ENCODE measurements at regions not wholly inside any gene's neighbourhood (a gene's known extent, or its start where the extent isn't known, plus 50 kb on each side); places are given as distances from the start of the nearest gene placed in this dataset.
A peak's percentile ranks its signal among the peaks of the same experiment; 100 is the strongest.
"Not testable (repeated sequence)": the region's sequence is repeated elsewhere in the genome, so short reads cannot be mapped to it uniquely, and the experiment has no call there.

DNA sequence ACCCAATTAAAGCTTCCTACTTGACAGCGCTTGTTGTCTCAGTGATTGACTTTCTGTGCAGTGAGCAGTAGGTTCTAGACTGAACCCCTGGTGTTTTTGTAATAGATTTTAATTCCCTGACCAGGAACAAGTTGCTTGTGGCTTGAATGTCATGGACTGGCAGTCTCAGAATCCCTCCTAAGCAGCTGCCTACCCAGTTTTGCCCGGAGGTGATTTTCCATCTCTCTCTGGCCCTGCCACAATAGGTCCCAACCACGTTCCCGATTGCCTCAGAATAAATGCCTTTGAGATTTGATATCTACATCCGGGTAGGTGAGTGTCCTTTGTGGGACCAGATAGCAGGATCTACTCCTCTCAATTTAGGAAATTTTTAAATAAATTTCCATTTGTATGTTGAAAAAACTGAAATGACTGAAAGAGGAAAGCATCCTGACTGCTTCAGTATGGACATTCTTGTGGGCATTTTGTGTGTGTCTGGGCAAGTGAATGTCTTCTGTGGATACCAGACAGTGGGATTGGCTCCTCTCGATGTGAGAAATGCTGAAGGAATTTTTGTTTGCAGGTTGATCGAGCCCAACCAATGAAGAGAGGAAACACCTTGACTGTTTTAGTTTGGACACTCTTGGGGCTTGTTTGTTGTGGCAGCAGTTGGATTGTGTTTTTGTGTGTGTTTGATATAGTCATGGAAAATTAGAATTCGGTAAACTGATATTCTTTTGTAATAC lies 1607.4 kb downstream of the C4orf33 start:
- no peak for DNase-seq (ENCODE audit: low read depth)

DNA sequence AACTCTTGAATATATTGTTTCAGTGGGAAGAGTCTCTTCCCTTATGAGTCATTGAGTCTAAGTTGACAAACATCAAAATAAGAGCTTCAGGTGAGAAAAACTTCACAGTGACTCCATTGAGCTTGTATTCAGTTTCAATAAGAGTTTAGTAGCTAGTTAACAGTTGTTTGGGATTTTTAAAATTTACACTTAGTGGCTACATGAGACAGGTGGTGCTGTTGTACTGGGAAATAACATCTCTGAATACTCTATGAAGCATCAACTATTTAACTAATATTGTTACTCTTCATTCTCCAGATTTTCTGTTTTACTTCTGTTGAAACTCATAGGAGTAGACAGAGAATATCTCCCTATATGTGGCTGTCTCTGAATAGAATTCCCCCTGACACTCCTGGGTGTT lies 1609.1 kb downstream of the C4orf33 start:
- no peak overlapping the region for H3K9ac ChIP-seq (ENCODE audit: low read length)
- no peak for DNase-seq (ENCODE audit: low read depth)
- no peaks in the 10 kb centered on the region for H3K36me3 ChIP-seq (ENCODE audit: control insufficient read depth, insufficient read depth, low read length, severe bottlenecking)
- H3K4me1 ChIP-seq (ENCODE audit: control insufficient read depth, insufficient read depth, low read length), result no peaks in the 10 kb centered on the region
- H3K9me3 ChIP-seq (ENCODE audit: control insufficient read depth, low read length), result no peaks in the 10 kb centered on the region
- H3K27me3 ChIP-seq (replicated peaks; ENCODE audit: control insufficient read depth, insufficient read depth, low read length), result no peaks in the 10 kb centered on the region
- H3K4me3 ChIP-seq (ENCODE audit: low read length), result no peak overlapping the region

More for the DNA sequence above, 1607.4 kb downstream of the C4orf33 start:
- no peak overlapping the region for H3K4me3 ChIP-seq (ENCODE audit: low read length)
- H3K4me1 ChIP-seq (ENCODE audit: control insufficient read depth, insufficient read depth, low read length), result no peaks in the 10 kb centered on the region
- no peak overlapping the region for H3K9ac ChIP-seq (ENCODE audit: low read length)
- H3K9me3 ChIP-seq (ENCODE audit: control insufficient read depth, low read length), result no peaks in the 10 kb centered on the region
- no peaks in the 10 kb centered on the region for H3K36me3 ChIP-seq (ENCODE audit: control insufficient read depth, insufficient read depth, low read length, severe bottlenecking)
- H3K27me3 ChIP-seq (replicated peaks; ENCODE audit: control insufficient read depth, insufficient read depth, low read length), result no peaks in the 10 kb centered on the region

- Histone ChIP-seq H3K9ac (ENCODE audit: low read length) (no peak overlapping the region), H3K9me3 (ENCODE audit: control insufficient read depth, low read length) (no peaks in the 10 kb centered on the region), H3K4me1 (ENCODE audit: control insufficient read depth, insufficient read depth, low read length) (no peaks in the 10 kb centered on the region), H3K27me3 (replicated peaks; ENCODE audit: control insufficient read depth, insufficient read depth, low read length) (no peaks in the 10 kb centered on the region), H3K36me3 (ENCODE audit: control insufficient read depth, insufficient read depth, low read length, severe bottlenecking) (no peaks in the 10 kb centered on the region), H3K4me3 (ENCODE audit: low read length) (no peak overlapping the region)
- DNase-seq (ENCODE audit: low read depth), result peak; percentile 39
These were observed 1616.1 kb downstream of the C4orf33 start for GRCh38 chr4:130712038-130712437.

GRCh38 chr4:130714006-130714405 lies 1618.1 kb downstream of the C4orf33 start:
- Histone ChIP-seq H3K36me3 (ENCODE audit: control insufficient read depth, insufficient read depth, low read length, severe bottlenecking) (no peaks in the 10 kb centered on the region), H3K4me1 (ENCODE audit: control insufficient read depth, insufficient read depth, low read length) (no peaks in the 10 kb centered on the region), H3K9ac (ENCODE audit: low read length) (no peak overlapping the region), H3K27me3 (replicated peaks; ENCODE audit: control insufficient read depth, insufficient read depth, low read length) (no peaks in the 10 kb centered on the region), H3K9me3 (ENCODE audit: control insufficient read depth, low read length) (no peaks in the 10 kb centered on the region), H3K4me3 (ENCODE audit: low read length) (no peak overlapping the region)
- DNase-seq (ENCODE audit: low read depth), result no peak

DNA sequence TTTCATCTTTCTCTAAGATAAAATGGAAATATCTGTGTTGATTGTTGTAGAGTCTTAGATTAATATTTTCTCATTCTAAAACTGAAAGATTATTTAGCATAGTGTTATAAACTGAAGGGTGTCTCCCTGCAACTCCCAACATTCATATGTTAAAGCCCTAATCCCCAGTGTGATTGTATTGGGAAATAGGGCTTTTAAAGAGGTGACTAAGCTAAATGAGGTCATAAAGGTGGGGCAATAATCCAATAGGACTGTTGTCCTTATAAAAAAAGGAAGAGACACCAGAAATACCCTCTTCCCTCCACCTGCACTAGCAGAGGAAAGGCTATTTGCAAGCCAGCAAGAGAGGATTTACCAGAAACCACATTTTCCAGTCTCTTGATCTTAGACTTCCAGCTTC lies 1626.4 kb downstream of the C4orf33 start:
- no peaks in the 10 kb centered on the region for H3K27me3 ChIP-seq (replicated peaks; ENCODE audit: control insufficient read depth, insufficient read depth, low read length)
- no peaks in the 10 kb centered on the region for H3K9me3 ChIP-seq (ENCODE audit: control insufficient read depth, low read length)
- no peak overlapping the region for H3K9ac ChIP-seq (ENCODE audit: low read length)
- no peak for DNase-seq (ENCODE audit: low read depth)
- H3K36me3 ChIP-seq (ENCODE audit: control insufficient read depth, insufficient read depth, low read length, severe bottlenecking), result no peaks in the 10 kb centered on the region
- no peak overlapping the region for H3K4me3 ChIP-seq (ENCODE audit: low read length)
- peaks cover 5% of the 10 kb centered on the region for H3K4me1 ChIP-seq (ENCODE audit: control insufficient read depth, insufficient read depth, low read length)

DNA sequence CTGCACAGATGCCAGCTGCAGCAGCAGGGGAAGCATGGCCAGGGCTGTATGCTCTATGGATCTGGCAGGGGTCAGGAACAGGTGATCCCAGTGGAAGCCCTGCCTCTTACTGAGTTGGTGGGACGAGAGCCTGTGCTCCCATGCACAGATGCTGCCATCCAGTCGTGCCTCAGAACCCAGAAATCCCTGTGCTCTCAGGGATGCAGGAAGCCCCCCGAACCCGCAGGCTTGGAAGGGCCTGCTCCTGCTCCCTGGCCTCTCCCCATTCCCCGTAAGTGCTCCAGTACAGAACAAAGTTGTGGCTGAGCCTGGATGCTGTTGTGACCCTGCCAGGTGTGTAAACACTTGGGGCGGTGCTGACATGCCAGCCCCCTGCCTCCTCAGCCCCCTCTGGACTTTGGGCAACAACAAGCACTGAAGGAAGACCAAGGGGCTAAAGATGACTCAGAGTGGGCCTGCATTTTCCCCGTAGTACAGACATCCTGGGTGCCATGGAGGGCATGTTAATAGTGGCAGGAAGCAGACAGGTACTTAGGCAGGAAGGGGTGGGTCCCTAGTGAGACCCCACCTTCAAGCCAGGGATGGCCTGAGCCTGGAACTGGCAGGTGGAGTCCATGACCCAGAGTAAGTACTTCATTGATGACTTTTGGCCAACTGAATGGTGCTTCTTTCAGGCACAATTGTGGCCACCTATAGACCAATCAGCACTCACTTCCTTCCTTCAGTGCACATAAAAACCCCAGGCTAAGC lies 1640.7 kb downstream of the C4orf33 start:
- H3K36me3 ChIP-seq (ENCODE audit: control insufficient read depth, insufficient read depth, low read length, severe bottlenecking), result no peaks in the 10 kb centered on the region
- no peak overlapping the region for H3K4me3 ChIP-seq (ENCODE audit: low read length)
- no peaks in the 10 kb centered on the region for H3K27me3 ChIP-seq (replicated peaks; ENCODE audit: control insufficient read depth, insufficient read depth, low read length)
- H3K4me1 ChIP-seq (ENCODE audit: control insufficient read depth, insufficient read depth, low read length), result no peaks in the 10 kb centered on the region
- H3K9ac ChIP-seq (ENCODE audit: low read length), result no peak overlapping the region
- H3K9me3 ChIP-seq (ENCODE audit: control insufficient read depth, low read length), result peaks cover 9% of the 10 kb centered on the region
- no peak for DNase-seq (ENCODE audit: low read depth)

DNA sequence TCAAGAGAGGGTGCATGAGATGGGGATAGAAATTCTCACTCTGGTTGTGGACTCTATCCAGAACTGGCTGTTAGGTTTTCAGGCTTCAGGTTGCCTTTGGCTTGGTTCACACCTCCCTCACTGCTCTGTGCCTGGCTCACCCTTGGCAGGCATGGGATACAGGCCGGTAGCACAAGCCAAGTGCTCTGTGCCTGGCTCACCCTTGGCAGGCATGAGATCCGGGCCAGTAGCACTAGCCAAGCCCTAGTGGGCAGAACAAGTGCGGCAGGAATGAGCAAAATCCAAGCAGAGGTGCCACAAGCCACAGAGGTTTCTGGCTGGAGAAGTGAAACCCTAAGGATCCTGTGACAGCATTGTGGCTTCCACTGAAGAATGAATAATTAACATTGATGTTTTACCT lies 1642.3 kb downstream of the C4orf33 start:
- no peak overlapping the region for H3K9ac ChIP-seq (ENCODE audit: low read length)
- H3K4me3 ChIP-seq (ENCODE audit: low read length), result no peak overlapping the region
- H3K4me1 ChIP-seq (ENCODE audit: control insufficient read depth, insufficient read depth, low read length), result no peaks in the 10 kb centered on the region
- no peaks in the 10 kb centered on the region for H3K36me3 ChIP-seq (ENCODE audit: control insufficient read depth, insufficient read depth, low read length, severe bottlenecking)
- no peak for DNase-seq (ENCODE audit: low read depth)
- no peaks in the 10 kb centered on the region for H3K27me3 ChIP-seq (replicated peaks; ENCODE audit: control insufficient read depth, insufficient read depth, low read length)
- peaks cover 9% of the 10 kb centered on the region for H3K9me3 ChIP-seq (ENCODE audit: control insufficient read depth, low read length)

DNA sequence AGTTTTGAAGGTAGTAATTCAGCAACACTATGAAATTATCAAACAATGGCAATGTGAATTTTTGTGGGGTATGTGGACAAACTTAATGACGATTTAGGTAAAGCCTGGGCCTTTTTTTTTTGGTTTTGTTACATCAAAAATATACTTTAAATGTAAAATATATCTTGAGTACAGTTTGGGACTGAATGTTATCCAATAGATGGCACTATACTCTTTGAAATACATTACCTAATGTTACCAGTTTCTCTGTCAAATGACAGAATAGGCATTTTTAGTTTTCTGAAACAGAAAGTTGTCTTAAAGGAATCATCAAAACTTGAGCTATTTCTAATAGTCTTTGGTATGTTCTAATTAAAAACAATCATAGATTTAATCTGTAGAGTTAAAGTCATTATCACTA lies 1651.9 kb downstream of the C4orf33 start:
- H3K36me3 ChIP-seq (ENCODE audit: control insufficient read depth, insufficient read depth, low read length, severe bottlenecking), result no peaks in the 10 kb centered on the region

DNA sequence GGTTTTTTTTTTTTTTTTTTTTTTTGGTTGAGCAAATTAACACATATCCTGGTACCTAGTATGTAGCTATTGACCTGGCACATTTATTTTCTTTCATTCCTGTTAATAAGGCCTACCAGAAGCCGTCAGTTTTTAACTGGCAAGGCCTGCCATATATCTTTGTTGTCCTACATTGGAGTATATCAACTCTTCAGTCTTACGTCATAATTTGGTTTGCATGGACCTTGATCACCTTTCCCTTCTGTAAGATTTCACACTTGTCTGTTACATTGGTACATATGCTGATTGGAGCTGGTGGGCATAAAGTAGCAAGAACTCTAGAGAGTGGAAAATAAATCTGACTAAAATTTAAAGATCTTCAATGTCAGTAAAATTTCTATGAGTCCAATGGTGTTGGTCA lies 1658.0 kb downstream of the C4orf33 start:
- H3K9me3 ChIP-seq (ENCODE audit: control insufficient read depth, low read length), result no peaks in the 10 kb centered on the region
- H3K4me1 ChIP-seq (ENCODE audit: control insufficient read depth, insufficient read depth, low read length), result no peaks in the 10 kb centered on the region
- H3K27me3 ChIP-seq (replicated peaks; ENCODE audit: control insufficient read depth, insufficient read depth, low read length), result no peaks in the 10 kb centered on the region
- H3K9ac ChIP-seq (ENCODE audit: low read length), result no peak overlapping the region
- no peaks in the 10 kb centered on the region for H3K36me3 ChIP-seq (ENCODE audit: control insufficient read depth, insufficient read depth, low read length, severe bottlenecking)
- DNase-seq (ENCODE audit: low read depth), result no peak
- no peak overlapping the region for H3K4me3 ChIP-seq (ENCODE audit: low read length)

More for the DNA sequence above, 1651.9 kb downstream of the C4orf33 start:
- peak; percentile 70 for DNase-seq (ENCODE audit: low read depth)
- H3K9ac ChIP-seq (ENCODE audit: low read length), result no peak overlapping the region
- H3K4me1 ChIP-seq (ENCODE audit: control insufficient read depth, insufficient read depth, low read length), result no peaks in the 10 kb centered on the region
- H3K4me3 ChIP-seq (ENCODE audit: low read length), result no peak overlapping the region
- no peaks in the 10 kb centered on the region for H3K27me3 ChIP-seq (replicated peaks; ENCODE audit: control insufficient read depth, insufficient read depth, low read length)
- no peaks in the 10 kb centered on the region for H3K9me3 ChIP-seq (ENCODE audit: control insufficient read depth, low read length)

DNA sequence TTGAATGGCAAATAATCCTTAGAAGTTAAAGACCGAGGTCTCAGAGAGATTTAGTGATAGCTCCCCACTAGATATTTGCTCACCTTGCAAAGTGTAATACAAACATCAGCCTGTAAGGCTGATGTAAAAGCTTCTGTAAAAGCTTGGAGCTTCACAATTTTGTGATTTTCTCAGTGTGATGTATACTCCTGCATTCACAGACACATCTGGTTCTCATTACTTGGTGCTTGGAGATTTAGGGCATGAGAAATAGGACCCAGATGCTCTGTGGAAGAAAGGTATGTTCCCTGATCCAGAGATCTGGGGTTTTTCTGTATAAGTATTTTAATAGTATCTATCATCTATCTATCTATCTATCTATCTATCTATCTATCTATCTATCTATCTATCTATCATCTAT lies 1664.3 kb downstream of the C4orf33 start:
- DNase-seq (ENCODE audit: low read depth), result peak; percentile 89
- H3K36me3 ChIP-seq (ENCODE audit: control insufficient read depth, insufficient read depth, low read length, severe bottlenecking), result no peaks in the 10 kb centered on the region
- no peaks in the 10 kb centered on the region for H3K9me3 ChIP-seq (ENCODE audit: control insufficient read depth, low read length)
- no peaks in the 10 kb centered on the region for H3K27me3 ChIP-seq (replicated peaks; ENCODE audit: control insufficient read depth, insufficient read depth, low read length)
- no peaks in the 10 kb centered on the region for H3K4me1 ChIP-seq (ENCODE audit: control insufficient read depth, insufficient read depth, low read length)
- no peak overlapping the region for H3K9ac ChIP-seq (ENCODE audit: low read length)
- no peak overlapping the region for H3K4me3 ChIP-seq (ENCODE audit: low read length)

DNA sequence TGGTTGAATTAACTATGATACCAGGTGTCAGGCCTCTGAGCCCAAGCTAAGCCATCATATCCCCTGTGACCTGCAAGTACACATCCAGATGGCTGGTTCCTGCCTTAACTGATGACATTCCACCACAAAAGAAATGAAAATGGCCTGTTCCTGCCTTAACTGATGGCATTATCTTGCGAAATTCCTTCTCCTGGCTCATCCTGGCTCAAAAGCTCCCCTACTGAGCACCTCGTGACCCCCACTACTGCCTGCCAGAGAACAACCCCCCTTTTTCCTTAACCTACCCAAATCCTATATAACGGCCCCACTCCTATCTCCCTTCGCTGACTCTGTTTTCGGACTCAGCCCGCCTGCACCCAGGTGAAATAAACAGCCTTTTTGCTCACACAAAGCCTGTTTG lies 1671.4 kb downstream of the C4orf33 start:
- not testable (repeated sequence) for H3K9me3 ChIP-seq (ENCODE audit: control insufficient read depth, low read length); DNase-seq (ENCODE audit: low read depth); H3K36me3 ChIP-seq (ENCODE audit: control insufficient read depth, insufficient read depth, low read length, severe bottlenecking); H3K27me3 ChIP-seq (replicated peaks; ENCODE audit: control insufficient read depth, insufficient read depth, low read length); H3K4me3 ChIP-seq (ENCODE audit: low read length); H3K9ac ChIP-seq (ENCODE audit: low read length); H3K4me1 ChIP-seq (ENCODE audit: control insufficient read depth, insufficient read depth, low read length)

Data from adipocyte (in vitro differentiated cells).